ENCODE measurements at regions not wholly inside any gene's neighbourhood (a gene's known extent, or its start where the extent isn't known, plus 50 kb on each side); places are given as distances from the start of the nearest gene placed in this dataset.

GRCh38 chr10:61164458-61165160 is 220.6 kb upstream of the RHOBTB1 start:
- Mint-ChIP-seq H3K27ac (ENCODE audit: unreplicated experiment) (no peak overlapping the region), H3K4me3 (ENCODE audit: unreplicated experiment) (no peak overlapping the region)

GRCh38 chr10:61163403-61163802 is 219.4 kb upstream of the RHOBTB1 start:
- peaks cover 19% of the 10 kb centered on the region for H3K4me1 Mint-ChIP-seq (ENCODE audit: low read depth)
- no peak for TF ChIP-seq CTCF (IDR thresholded peaks at IDR 0.05)
- DNase-seq (ENCODE audit: low spot score) = no peak
- peaks cover 8% of the 10 kb centered on the region for H3K36me3 Mint-ChIP-seq (ENCODE audit: low read depth)
- no peak overlapping the region for H3K4me3 Mint-ChIP-seq (ENCODE audit: unreplicated experiment)
- H3K27me3 Mint-ChIP-seq (ENCODE audit: low read depth) = no peaks in the 10 kb centered on the region
- H3K27ac Mint-ChIP-seq (ENCODE audit: unreplicated experiment) = no peak overlapping the region
- H3K9me3 Mint-ChIP-seq (ENCODE audit: low read depth) = peaks cover 11% of the 10 kb centered on the region

More at GRCh38 chr10:61164458-61165160, 220.6 kb upstream of the RHOBTB1 start:
- Mint-ChIP-seq H3K9me3 (ENCODE audit: low read depth) (peaks cover 11% of the 10 kb centered on the region), H3K36me3 (ENCODE audit: low read depth) (peaks cover 9% of the 10 kb centered on the region), H3K4me1 (ENCODE audit: low read depth) (peaks cover 10% of the 10 kb centered on the region), H3K27me3 (ENCODE audit: low read depth) (no peaks in the 10 kb centered on the region)
- DNase-seq (ENCODE audit: low spot score) = no peak
- no peak for TF ChIP-seq CTCF (IDR thresholded peaks at IDR 0.05)

- peaks cover 37% of the 10 kb centered on the region for H3K4me1 Mint-ChIP-seq (ENCODE audit: low read depth)
- no peak for TF ChIP-seq CTCF (IDR thresholded peaks at IDR 0.05)
- H3K9me3 Mint-ChIP-seq (ENCODE audit: low read depth) = no peaks in the 10 kb centered on the region
- no peak for DNase-seq (ENCODE audit: low spot score)
- no peak overlapping the region for H3K27ac Mint-ChIP-seq (ENCODE audit: unreplicated experiment)
- H3K4me3 Mint-ChIP-seq (ENCODE audit: unreplicated experiment) = no peak overlapping the region
- H3K27me3 Mint-ChIP-seq (ENCODE audit: low read depth) = no peaks in the 10 kb centered on the region
- H3K36me3 Mint-ChIP-seq (ENCODE audit: low read depth) = no peaks in the 10 kb centered on the region
Measured at GRCh38 chr10:61160253-61160652, 216.3 kb upstream of the RHOBTB1 start.

DNA sequence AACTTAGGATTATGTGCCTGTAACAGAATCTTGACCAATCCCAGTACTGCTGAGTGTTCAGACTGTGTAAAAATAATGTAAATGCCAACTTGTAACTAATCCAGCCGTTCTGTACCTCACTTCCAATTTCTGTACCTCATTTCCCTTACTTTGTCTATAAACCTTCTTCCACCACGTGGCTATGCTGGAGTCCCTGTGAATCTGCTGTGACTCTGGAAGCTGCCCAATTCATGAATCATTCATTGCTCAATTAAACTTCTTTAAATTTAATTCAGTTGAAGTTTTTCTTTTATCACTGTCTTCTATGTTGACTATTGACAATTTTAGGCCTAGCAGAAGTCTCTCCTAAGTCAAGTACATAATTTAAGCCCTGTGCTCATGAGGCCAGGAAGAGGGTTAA is 215.3 kb upstream of the RHOBTB1 start:
- Mint-ChIP-seq H3K4me3 (ENCODE audit: unreplicated experiment) (no peak overlapping the region), H3K27me3 (ENCODE audit: low read depth) (no peaks in the 10 kb centered on the region), H3K9me3 (ENCODE audit: low read depth) (no peaks in the 10 kb centered on the region), H3K27ac (ENCODE audit: unreplicated experiment) (no peak overlapping the region), H3K36me3 (ENCODE audit: low read depth) (no peaks in the 10 kb centered on the region), H3K4me1 (ENCODE audit: low read depth) (peaks cover 31% of the 10 kb centered on the region)
- no peak for TF ChIP-seq CTCF (IDR thresholded peaks at IDR 0.05)
- no peak for DNase-seq (ENCODE audit: low spot score)

GRCh38 chr10:61157182-61157581 is 213.2 kb upstream of the RHOBTB1 start:
- peaks cover 36% of the 10 kb centered on the region for H3K4me1 Mint-ChIP-seq (ENCODE audit: low read depth)
- H3K4me3 Mint-ChIP-seq (ENCODE audit: unreplicated experiment) = no peak overlapping the region
- no peaks in the 10 kb centered on the region for H3K27me3 Mint-ChIP-seq (ENCODE audit: low read depth)
- H3K9me3 Mint-ChIP-seq (ENCODE audit: low read depth) = no peaks in the 10 kb centered on the region
- no peak overlapping the region for H3K27ac Mint-ChIP-seq (ENCODE audit: unreplicated experiment)
- no peak for DNase-seq (ENCODE audit: low spot score)
- no peak for TF ChIP-seq CTCF (IDR thresholded peaks at IDR 0.05)
- H3K36me3 Mint-ChIP-seq (ENCODE audit: low read depth) = no peaks in the 10 kb centered on the region

Measured in chondrocyte (in vitro differentiated cells).